ENCODE measurements at regions not wholly inside any gene's neighbourhood (a gene's known extent, or its start where the extent isn't known, plus 50 kb on each side); places are given as distances from the start of the nearest gene placed in this dataset.

GRCh38 chr4:24078347-24078962 lies 188.6 kb upstream of the PPARGC1A start:
- ChIA-PET CTCF (no interaction called here), POLR2A (no interaction called here)
- DNase-seq, result no peak
- Mint-ChIP-seq H3K4me3 (no peak overlapping the region), H3K36me3 (no peaks in the 10 kb centered on the region), H3K27me3 (no peaks in the 10 kb centered on the region), H3K27ac (no peak overlapping the region), H3K9me3 (peaks cover 9% of the 10 kb centered on the region), H3K4me1 (ENCODE audit: low read depth) (no peaks in the 10 kb centered on the region)
- intact Hi-C loops (cut with micrococcal nuclease), result no loop called here

- ChIA-PET CTCF (no interaction called here), POLR2A (interaction anchor here (0.6 kb wide), 1 partner anchor 1623 kb away, joined by 3 read pairs; no protein-coding TSS in a partner anchor)
- H3K9me3 Mint-ChIP-seq, result peaks cover 9% of the 10 kb centered on the region
- no peak for DNase-seq
- H3K4me1 Mint-ChIP-seq (ENCODE audit: low read depth), result no peaks in the 10 kb centered on the region
- H3K36me3 Mint-ChIP-seq, result no peaks in the 10 kb centered on the region
- intact Hi-C loops (cut with micrococcal nuclease), result no loop called here
- no peak overlapping the region for H3K27ac Mint-ChIP-seq
- no peaks in the 10 kb centered on the region for H3K27me3 Mint-ChIP-seq
- H3K4me3 Mint-ChIP-seq, result no peak overlapping the region
These were observed 187.0 kb upstream of the PPARGC1A start for GRCh38 chr4:24076811-24077210.

- H3K4me1 Mint-ChIP-seq (ENCODE audit: low read depth), result no peaks in the 10 kb centered on the region
- no peaks in the 10 kb centered on the region for H3K27me3 Mint-ChIP-seq
- intact Hi-C loops (cut with micrococcal nuclease), result no loop called here
- POLR2A ChIA-PET, result no interaction called here
- no peak overlapping the region for H3K4me3 Mint-ChIP-seq
- no peak overlapping the region for H3K27ac Mint-ChIP-seq
- H3K36me3 Mint-ChIP-seq, result no peaks in the 10 kb centered on the region
- CTCF ChIA-PET, result no interaction called here
- peaks cover 9% of the 10 kb centered on the region for H3K9me3 Mint-ChIP-seq
- DNase-seq, result no peak
These were observed 184.1 kb upstream of the PPARGC1A start for GRCh38 chr4:24073948-24074347.

- intact Hi-C loops (cut with micrococcal nuclease), result no loop called here
- ChIA-PET CTCF (interaction anchor here (0.7 kb wide), 1 partner anchor 36 kb away, joined by 3 read pairs; no protein-coding TSS in a partner anchor), POLR2A (no interaction called here)
- no peaks in the 10 kb centered on the region for H3K36me3 Mint-ChIP-seq
- no peaks in the 10 kb centered on the region for H3K4me1 Mint-ChIP-seq (ENCODE audit: low read depth)
- peaks cover 9% of the 10 kb centered on the region for H3K9me3 Mint-ChIP-seq
- no peak overlapping the region for H3K4me3 Mint-ChIP-seq
- no peak overlapping the region for H3K27ac Mint-ChIP-seq
- no peak for DNase-seq
- H3K27me3 Mint-ChIP-seq, result no peaks in the 10 kb centered on the region
These were observed 181.9 kb upstream of the PPARGC1A start for GRCh38 chr4:24071612-24072372.

GRCh38 chr4:24070117-24070516 lies 180.3 kb upstream of the PPARGC1A start:
- intact Hi-C loops (cut with micrococcal nuclease), result no loop called here
- Mint-ChIP-seq H3K27ac (no peak overlapping the region), H3K9me3 (peaks cover 2% of the 10 kb centered on the region), H3K36me3 (no peaks in the 10 kb centered on the region), H3K4me1 (ENCODE audit: low read depth) (no peaks in the 10 kb centered on the region), H3K27me3 (no peaks in the 10 kb centered on the region), H3K4me3 (no peak overlapping the region)
- ChIA-PET CTCF (no interaction called here), POLR2A (no interaction called here)
- DNase-seq, result no peak

GRCh38 chr4:24067367-24068193 lies 177.7 kb upstream of the PPARGC1A start:
- POLR2A ChIA-PET, result no interaction called here
- no peaks in the 10 kb centered on the region for H3K9me3 Mint-ChIP-seq

GRCh38 chr4:24065974-24066373 lies 176.1 kb upstream of the PPARGC1A start:
- Mint-ChIP-seq H3K4me1 (ENCODE audit: low read depth) (no peaks in the 10 kb centered on the region), H3K4me3 (no peak overlapping the region), H3K9me3 (no peaks in the 10 kb centered on the region), H3K27me3 (no peaks in the 10 kb centered on the region), H3K36me3 (no peaks in the 10 kb centered on the region), H3K27ac (no peak overlapping the region)
- ChIA-PET CTCF (no interaction called here), POLR2A (no interaction called here)
- intact Hi-C loops (cut with micrococcal nuclease), result no loop called here
- DNase-seq, result no peak

More at GRCh38 chr4:24067367-24068193, 177.7 kb upstream of the PPARGC1A start:
- no peak overlapping the region for H3K27ac Mint-ChIP-seq
- H3K27me3 Mint-ChIP-seq, result no peaks in the 10 kb centered on the region
- H3K4me3 Mint-ChIP-seq, result no peak overlapping the region
- H3K4me1 Mint-ChIP-seq (ENCODE audit: low read depth), result no peaks in the 10 kb centered on the region
- no peaks in the 10 kb centered on the region for H3K36me3 Mint-ChIP-seq
- intact Hi-C loops (cut with micrococcal nuclease), result no loop called here
- CTCF ChIA-PET, result no interaction called here
- DNase-seq, result no peak

GRCh38 chr4:24063731-24064130 lies 173.9 kb upstream of the PPARGC1A start:
- ChIA-PET CTCF (no interaction called here), POLR2A (no interaction called here)
- H3K36me3 Mint-ChIP-seq, result no peaks in the 10 kb centered on the region
- intact Hi-C loops (cut with micrococcal nuclease), result no loop called here
- H3K9me3 Mint-ChIP-seq, result no peaks in the 10 kb centered on the region
- H3K4me3 Mint-ChIP-seq, result no peak overlapping the region
- no peak for DNase-seq
- no peaks in the 10 kb centered on the region for H3K27me3 Mint-ChIP-seq
- H3K27ac Mint-ChIP-seq, result no peak overlapping the region
- H3K4me1 Mint-ChIP-seq (ENCODE audit: low read depth), result no peaks in the 10 kb centered on the region

- Mint-ChIP-seq H3K27me3 (no peaks in the 10 kb centered on the region), H3K27ac (no peak overlapping the region), H3K4me3 (no peak overlapping the region), H3K36me3 (no peaks in the 10 kb centered on the region), H3K9me3 (no peaks in the 10 kb centered on the region), H3K4me1 (ENCODE audit: low read depth) (no peaks in the 10 kb centered on the region)
- no peak for DNase-seq
- POLR2A ChIA-PET, result no interaction called here
- CTCF ChIA-PET, result no interaction called here
- intact Hi-C loops (cut with micrococcal nuclease), result no loop called here
These were observed 171.1 kb upstream of the PPARGC1A start for GRCh38 chr4:24060932-24061331.

- H3K4me1 Mint-ChIP-seq (ENCODE audit: low read depth), result no peaks in the 10 kb centered on the region
- no peak for DNase-seq
- CTCF ChIA-PET, result no interaction called here
- no peaks in the 10 kb centered on the region for H3K36me3 Mint-ChIP-seq
- no peaks in the 10 kb centered on the region for H3K27me3 Mint-ChIP-seq
- H3K4me3 Mint-ChIP-seq, result no peak overlapping the region
- POLR2A ChIA-PET, result no interaction called here
- intact Hi-C loops (cut with micrococcal nuclease), result no loop called here
- no peaks in the 10 kb centered on the region for H3K9me3 Mint-ChIP-seq
- H3K27ac Mint-ChIP-seq, result no peak overlapping the region
These were observed 170.0 kb upstream of the PPARGC1A start for GRCh38 chr4:24059839-24060238.

GRCh38 chr4:24057915-24058559 lies 168.2 kb upstream of the PPARGC1A start:
- intact Hi-C loops (cut with micrococcal nuclease), result no loop called here
- Mint-ChIP-seq H3K36me3 (no peaks in the 10 kb centered on the region), H3K27me3 (no peaks in the 10 kb centered on the region), H3K9me3 (no peaks in the 10 kb centered on the region), H3K4me1 (ENCODE audit: low read depth) (no peaks in the 10 kb centered on the region), H3K4me3 (no peak overlapping the region), H3K27ac (no peak overlapping the region)
- DNase-seq, result no peak
- CTCF ChIA-PET, result no interaction called here
- POLR2A ChIA-PET, result no interaction called here

GRCh38 chr4:24056289-24056688 lies 166.4 kb upstream of the PPARGC1A start:
- no peaks in the 10 kb centered on the region for H3K9me3 Mint-ChIP-seq
- H3K4me3 Mint-ChIP-seq, result no peak overlapping the region

More at GRCh38 chr4:24056289-24056688, 166.4 kb upstream of the PPARGC1A start:
- DNase-seq, result no peak
- intact Hi-C loops (cut with micrococcal nuclease), result no loop called here
- CTCF ChIA-PET, result no interaction called here
- Mint-ChIP-seq H3K4me1 (ENCODE audit: low read depth) (no peaks in the 10 kb centered on the region), H3K27ac (no peak overlapping the region), H3K27me3 (no peaks in the 10 kb centered on the region), H3K36me3 (no peaks in the 10 kb centered on the region)
- POLR2A ChIA-PET, result no interaction called here

All from activated CD4-positive, alpha-beta memory T cell treated with anti-CD3 and anti-CD28 coated beads for 36 hours (primary cell).